HG03095 (cell line): ENCODE measurements at regions not wholly inside any gene's neighbourhood (a gene's known extent, or its start where the extent isn't known, plus 50 kb on each side); places are given as distances from the start of the nearest gene placed in this dataset.
"Not testable (repeated sequence)": the region's sequence is repeated elsewhere in the genome, so short reads cannot be mapped to it uniquely, and the experiment has no call there.

ENCODE experiments used
- ATAC-seq: cut with Tn5 transposase; IDR thresholded peaks from one replicate; pipeline ENCODE4 v1.9.1; 2021; ENCODE audit warnings: moderate library complexity; ENCODE audit not compliant: unreplicated experiment

DNA sequence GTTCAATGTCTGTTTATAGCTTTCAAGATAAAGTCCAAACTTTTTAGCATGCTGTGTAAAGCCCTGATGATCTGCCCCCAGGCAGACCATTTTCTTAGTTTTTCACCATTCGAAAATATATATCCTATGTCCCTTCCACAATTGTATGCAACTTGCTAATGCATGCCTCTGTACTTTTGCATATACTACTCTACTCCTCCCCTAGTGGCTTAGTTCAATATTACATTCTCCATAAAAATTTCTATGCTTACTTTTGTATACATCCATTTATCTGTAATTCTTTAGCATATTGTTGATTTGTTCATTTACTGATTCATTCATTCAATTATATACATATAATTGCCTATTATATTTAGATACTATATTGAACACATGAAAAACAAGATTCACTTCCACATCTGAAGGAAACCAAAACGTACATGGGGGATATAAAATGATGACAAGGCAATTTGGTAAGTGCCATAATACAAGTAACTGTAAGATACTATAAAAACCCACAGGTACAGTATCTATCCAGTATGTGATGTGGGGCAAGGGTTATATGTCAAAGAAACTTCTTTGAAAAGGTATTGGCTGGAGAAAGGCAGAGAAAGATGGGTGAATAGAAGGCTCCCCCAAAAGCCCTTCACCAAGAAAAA lies 902.5 kb downstream of the FAM133A start:
- ATAC-seq: no peak

DNA sequence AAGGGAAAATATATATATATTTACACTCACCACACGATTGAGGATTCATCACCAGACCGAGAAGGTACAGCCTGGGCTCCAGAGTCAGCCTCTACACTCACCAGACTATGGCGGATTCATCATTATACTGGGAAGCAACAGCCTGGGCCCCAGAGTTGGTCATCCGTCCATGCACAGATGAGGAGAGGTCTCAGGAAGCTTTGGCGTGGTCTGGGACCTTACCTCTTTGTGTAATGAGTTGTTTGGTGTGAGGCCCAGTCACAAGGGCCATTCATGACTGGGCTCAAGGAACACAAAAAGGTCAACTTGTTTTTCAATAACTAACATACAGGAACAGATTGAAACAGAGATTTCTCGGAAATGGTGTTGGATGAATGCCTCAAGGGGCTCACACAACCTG lies 926.1 kb downstream of the FAM133A start:
- ATAC-seq: no peak

DNA sequence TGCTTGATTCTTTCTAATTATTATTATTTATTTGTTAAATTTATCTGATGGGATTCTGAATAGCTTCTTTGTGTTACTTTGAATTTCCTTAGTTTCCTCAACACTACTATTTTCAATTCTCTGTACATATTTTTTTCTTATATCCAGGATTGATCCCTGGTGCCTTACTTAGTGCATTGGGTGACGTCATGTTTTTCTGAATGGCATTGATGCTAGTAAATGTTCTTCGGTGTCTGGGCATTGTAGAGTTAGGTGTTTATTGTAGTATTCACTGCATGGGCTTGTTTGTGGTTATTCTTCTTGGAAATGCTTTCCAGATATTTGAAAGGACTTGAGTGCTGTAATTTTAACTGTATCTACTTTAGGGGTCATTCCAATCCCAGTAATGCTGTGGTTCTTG lies 938.1 kb downstream of the FAM133A start:
- no peak for ATAC-seq

DNA sequence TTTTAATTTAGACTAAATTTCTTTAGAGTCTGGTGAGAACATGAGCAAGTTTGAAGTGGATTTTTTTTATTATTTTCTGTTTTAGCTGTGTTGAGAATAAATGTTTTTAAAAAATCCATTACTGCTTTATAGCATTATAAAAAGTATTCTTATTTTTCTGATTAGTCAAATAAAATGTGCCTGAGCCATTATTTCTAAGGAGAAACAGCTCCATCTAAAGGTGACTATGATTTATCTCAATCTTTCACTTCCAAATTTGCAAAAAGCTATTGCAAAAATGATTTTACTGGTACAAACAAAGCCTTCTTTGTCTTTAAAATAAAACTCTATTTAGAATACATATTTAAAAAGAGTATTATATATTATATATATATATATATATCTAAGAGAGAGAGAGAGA lies 959.2 kb downstream of the FAM133A start:
- no peak for ATAC-seq

DNA sequence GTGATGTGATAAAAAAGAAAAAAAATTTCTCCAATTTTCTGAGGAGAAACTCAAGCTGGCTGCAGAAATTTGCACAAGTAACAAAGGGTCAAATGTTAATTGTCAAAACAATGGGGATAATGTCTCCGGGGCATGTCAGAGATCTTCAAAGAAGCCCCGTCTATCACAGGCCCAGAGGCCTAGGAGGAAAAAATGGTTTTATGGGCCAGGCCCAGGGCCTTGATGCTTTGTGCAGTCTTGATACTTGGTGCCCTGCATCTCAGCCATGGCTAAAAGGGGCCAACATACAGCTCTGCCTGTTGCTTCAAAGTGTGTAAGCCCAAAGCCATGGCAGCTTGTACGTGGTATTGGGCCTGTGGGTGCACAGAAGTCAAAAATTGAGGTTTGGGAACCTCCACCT lies 961.0 kb downstream of the FAM133A start:
- ATAC-seq: no peak

DNA sequence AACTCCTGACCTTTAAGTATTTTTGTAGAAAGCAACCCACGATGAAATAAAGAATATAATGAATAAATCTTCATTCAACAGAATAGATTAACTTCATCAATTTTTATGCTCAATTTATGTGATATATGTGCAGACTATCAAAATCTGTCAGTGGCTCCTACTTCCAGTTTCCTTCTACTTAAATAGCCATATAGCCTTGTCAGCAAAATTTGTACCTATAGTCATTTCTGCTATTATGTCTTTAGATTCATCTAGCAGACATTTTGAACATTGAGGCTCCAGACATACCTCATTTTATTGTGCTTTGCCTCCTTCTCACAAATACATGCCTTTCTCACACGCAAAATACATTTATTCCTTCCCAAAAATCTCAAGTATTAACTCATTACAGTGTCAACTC lies 971.7 kb downstream of the FAM133A start:
- no peak for ATAC-seq

DNA sequence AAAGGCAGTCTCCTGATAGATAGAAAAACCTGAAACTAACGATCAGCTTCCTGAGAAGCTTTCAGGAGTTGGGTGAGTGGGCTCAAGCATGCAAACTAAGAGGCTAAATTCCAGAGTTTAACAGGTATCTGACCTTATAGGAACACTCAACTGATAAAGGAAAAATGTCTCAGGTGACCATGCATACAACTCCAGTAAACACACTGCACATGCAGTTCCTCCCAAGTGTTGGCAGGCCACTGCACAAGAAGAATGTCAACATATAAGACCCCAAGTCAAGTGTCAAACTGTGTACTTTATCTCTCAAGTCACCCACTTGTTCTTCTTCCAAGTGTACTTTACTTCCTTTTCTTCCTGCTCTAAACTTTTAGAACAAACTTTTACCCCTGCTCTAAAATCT lies 981.2 kb downstream of the FAM133A start:
- no peak for ATAC-seq

DNA sequence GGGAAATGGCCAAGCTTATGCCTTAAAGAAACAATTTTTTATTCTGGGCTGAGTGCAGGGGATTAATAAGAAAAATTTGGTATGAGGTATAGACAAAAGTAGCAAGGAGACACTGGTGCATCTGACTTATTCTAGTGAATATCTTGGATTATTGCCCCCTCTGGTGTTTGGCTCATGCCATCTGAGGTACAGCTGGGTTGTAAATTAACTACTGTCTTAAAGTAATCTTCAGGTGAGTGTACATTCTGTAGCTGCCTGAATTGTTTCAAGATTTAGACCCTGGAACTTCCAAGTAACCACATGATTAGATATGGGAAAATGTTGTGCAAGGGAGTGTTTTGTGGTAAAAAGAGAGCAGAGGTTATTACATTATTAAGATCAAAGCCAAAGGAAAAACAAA lies 988.7 kb downstream of the FAM133A start:
- ATAC-seq: no peak

DNA sequence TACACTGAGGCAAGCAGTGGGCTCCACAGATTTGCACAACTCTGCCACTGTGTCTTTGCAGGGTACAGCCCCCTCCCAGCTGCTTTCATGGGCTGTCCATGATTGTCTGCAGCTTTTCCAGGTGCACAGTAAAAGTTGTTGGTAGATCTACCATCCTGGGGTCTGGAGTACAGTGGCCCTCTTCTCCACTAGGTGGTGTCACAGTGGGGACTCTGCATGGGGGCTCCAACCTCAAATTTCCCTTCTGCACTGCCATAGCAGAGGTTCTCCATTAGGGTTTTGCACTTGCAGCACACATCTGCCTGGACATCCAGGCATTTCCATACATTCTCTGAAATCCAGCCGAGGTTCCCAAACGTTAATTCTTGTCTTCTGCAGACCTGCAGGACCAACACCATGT lies 1002.3 kb downstream of the FAM133A start:
- no peak for ATAC-seq

DNA sequence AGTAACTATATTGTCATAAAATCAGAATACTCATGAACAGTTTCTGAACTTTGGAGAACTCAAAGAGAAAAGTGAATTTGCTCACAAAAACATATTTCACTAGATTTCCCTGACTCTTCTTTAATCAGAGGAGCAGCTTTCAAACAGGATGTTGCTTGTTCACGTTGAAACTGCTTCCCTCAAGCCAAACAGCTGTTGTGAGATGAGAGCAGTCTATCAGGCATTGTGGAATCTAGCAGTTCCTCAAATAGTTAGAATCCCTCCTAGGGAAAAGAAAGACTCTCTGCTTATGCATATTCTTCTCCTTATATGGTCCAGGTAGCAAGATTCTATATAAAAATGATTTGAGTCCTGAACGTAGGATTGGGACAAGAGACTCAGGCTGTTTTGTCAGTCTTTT lies 1012.1 kb downstream of the FAM133A start:
- ATAC-seq: no peak

DNA sequence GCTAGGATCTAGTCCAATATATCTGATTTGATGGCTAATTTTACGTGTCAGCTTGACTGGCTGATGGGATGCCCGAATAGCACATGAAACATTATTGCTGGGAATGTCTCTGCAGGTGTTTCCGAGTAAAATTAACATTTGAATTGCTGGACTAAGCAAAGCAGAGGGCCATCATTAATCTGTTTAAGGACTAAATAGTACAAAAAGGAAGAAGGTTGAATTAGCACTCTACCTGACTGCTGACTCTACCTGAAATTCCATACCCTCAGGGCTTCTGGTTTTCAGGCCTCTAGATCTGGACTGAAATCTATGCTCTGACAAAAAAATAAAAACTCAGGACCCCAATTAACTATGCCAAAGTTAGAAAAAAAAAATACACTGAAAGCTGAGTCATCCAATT lies 1021.9 kb downstream of the FAM133A start:
- ATAC-seq: no peak

DNA sequence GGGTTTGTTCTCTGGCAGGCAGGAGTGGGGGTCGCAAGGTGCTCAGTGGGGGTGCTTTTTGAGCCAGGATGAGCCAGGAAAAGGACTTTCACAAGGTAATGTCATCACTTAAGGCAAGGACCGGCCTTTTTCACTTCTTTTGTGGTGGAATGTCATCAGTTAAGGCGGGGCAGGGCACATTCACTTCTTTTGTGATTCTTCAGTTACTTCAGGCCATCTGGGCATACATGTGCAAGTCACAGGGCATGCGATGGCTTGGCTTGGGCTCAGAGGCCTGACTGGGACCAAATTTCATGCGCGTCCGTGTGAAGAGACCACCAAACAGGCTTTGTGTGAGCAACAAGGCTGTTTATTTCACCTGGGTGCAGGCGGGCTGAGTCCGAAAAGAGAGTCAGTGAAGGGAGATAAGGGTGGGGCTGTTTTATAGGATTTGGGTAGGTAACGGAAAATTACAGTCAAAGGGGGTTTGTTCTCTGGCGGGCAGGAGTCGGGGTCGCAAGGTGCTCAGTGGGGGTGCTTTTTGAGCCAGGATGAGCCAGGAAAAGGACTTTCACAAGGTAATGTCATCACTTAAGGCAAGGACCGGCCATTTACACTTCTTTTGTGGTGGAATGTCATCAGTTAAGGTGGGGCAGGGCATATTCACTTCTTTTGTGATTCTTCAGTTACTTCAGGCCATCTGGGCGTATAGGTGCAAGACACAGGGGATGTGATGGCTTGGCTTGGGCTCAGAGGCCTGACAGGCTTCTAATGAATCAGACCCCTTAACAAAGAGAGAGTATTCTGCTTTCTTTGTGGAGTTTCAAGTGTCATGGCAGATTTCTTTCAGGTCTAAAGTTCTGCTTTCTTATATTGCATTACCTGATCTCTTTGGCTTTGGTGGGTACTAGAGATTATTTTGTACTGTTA lies 1030.6 kb downstream of the FAM133A start:
- not testable (repeated sequence) for ATAC-seq

DNA sequence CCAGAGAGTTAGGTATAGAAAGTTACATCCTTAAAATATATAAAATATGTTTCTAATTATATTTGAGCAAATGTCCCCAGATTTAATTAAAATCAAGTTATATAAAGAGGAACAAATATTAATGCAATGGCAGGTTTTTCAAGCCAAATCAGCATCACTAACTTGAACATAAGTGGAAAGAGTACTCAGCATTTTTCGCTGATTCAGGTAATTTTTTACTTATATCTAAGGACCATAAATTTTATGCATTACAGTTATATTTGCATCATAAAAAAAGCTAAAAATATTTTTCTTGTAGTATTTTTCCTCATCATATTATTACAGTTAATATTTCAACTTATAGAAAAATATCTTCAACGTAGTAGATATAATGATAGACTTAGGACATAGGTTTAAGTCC lies 1047.4 kb downstream of the FAM133A start:
- ATAC-seq: no peak

DNA sequence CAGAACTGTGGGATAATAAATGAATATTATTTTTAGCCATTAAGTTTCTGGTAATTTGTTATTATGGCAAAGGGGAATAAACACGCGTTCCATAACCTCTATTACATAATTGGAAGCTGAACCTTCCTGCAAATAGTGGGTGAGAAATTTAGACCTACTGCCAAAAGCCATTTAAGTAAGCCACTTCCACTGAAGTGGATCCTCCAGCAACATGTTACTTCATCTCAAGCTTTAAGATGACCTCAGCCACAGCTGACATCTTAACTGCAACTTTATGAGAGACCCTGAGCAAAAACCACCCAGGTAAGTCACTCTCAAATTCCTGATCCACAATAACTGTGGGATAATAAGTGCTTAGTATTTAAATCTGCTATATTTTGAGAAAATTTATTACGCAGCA lies 1048.6 kb downstream of the FAM133A start:
- no peak for ATAC-seq

DNA sequence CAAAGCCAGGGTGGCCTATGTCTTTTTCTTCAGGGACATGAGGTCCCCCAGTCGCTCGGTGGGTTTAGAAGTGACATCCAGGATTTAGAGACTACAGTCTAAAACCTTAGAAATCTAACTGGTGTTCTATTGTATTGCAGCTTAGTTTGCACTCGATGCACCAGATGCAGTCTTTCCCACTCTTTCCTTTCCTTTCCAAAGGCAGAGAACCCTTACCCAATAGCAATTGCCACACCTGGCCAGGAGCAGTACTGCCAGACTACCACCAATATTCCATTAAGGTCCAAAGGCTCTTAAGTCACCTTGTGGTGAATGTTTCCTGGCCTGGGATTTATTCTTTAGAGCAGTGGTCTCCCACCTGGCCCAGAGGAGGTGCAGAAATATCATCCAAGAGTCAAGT lies 1068.8 kb downstream of the FAM133A start:
- ATAC-seq: no peak

DNA sequence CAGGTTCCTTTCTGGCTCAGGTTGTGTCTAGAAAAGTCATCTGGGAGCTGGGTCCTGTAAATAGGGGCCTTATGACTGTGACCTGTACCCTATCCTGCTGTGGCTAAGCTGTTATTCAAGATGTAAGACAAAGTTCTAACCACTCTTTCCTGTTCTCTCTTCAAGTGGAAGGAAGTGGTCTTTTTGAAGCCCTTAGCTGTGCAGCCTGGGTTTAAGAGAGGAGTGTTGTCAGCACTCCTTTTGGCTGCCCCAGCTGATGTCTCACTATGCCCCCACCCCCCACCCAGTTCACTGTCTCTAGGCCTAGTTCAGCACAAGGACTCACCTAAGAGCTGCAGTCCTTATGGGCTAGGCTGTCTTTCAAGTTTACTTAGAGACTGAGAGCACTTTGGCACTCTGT lies 1069.5 kb downstream of the FAM133A start:
- ATAC-seq: no peak

DNA sequence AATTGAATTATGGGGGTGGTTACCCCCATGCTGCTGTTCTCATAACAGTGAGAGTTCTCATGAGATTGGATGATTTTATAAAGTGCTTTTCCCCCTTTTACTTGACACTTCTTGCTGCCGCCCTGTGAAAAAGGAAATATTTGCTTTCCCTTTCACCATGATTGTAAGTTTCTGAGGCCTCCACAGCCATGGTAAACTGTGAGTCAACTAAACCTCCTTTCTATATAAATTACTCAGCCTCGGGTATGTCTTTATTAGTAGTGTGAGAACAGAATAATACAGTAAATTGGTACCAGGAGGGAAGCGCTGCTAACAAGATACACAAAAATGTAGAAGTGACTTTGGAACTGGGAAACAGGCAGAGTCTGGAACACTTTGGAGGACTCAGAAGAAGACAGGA lies 1070.8 kb downstream of the FAM133A start:
- ATAC-seq: no peak

DNA sequence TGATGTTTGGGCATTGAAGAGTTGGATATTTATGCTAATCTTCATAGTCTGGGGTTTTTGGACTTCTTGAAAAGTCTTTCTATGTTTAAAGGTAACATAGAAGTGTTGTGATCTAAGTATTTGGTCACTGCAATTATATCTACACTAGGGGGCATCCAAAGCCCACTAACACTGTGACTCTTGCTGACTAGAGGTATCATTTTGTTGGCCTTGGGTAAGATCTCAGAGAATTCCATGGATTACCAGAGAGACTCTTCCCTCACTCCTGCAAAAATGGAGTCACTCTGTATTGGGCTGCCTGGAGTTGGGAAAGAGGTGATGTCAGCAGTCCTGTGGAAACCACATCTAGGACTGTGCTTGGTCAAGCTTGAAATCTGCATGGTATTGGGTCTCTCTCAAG lies 1077.6 kb downstream of the FAM133A start:
- no peak for ATAC-seq

DNA sequence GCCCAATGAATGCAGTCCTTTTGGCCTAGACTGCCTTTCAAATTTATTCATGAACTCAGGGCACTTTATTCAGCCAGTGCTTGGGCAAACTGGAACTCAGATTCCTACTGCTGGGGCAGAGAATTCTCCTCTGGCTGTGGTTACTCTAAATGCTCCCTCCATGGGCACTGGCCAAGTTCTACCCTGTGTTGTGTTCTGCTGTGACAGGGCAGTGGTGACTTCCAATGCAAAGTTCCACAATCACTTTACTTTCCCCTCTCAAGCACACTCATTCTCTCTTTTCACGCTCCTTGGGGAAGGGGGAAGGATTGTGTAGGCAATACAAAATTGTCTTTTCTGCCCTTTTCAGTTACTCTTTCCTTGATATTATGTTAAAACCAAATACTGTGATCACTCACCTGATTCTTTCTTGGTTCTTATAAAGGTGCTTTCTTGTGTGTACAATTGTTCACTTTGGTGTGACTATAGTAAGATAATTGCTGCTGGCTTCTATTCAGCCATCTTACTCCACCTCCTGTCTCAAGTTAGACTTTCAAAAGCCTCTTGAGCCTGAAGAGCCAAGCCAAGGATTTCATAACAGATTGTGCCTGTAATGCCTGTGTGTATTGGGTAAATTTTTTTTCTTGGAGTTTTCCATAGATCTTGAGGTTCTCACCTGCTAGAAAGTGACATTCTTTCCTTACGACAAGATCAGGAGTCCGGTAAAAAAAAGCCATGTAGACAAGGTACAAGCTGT lies 1078.6 kb downstream of the FAM133A start:
- ATAC-seq: no peak

DNA sequence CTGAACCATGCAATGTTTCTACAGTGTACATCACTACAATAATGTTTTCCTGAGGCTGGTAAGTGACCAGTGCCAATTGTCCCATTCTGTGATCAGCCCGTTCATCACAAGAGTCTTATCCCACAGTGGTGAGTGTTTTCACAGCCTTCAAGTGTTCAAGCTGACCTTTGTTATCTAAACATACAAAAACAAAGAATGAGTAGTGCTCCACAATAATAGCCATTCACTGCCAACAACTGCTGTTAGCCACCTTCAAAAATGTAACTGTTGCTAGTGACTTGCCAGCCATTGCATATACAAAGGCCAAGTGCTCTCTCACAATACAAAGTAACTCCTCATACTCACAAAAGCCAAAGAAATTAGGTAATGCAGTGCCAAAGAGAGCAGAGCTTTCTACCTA lies 1084.1 kb downstream of the FAM133A start:
- no peak for ATAC-seq

DNA sequence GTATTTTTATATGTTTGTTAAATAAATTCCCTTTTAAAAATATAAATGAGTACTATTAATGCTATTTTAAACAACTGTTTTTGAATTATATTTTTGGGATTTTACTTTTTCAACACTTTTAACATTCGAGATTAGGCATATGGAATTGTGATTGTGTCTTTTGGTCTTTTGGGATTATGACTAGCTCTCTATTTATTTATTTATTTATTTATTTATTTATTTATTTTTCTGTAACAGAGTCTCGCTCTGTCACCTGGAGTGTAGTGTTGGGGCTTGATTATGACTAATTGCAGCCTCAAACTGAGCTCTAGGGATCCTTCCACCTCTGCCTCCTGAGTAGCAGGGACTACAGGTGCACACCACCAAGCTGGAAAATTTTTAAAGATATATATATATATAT lies 1101.6 kb downstream of the FAM133A start:
- ATAC-seq: no peak

DNA sequence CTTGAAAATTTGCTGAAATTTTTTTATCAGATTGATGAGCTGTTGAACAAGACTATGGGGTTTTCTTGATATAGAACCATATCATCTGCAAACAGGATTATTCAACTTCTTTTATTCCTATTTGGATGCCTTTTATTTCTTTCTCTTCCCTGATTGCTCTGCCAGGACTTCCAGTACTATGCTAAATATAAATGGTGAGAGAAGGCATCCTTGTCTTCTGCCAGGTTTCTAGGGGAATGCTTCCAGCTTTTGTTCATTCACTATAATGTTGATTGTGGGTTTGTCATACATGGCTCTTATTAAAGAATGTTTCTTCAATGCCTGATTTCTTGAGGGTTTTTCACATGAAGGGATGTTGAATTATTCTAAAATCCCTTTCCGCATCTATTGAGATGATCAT lies 1139.5 kb downstream of the FAM133A start:
- ATAC-seq: no peak
